IPS-18c (cell line): ENCODE measurements at regions not wholly inside any gene's neighbourhood (a gene's known extent, or its start where the extent isn't known, plus 50 kb on each side); places are given as distances from the start of the nearest gene placed in this dataset.
A peak's percentile ranks its signal among the peaks of the same experiment; 100 is the strongest.
"Not testable (repeated sequence)": the region's sequence is repeated elsewhere in the genome, so short reads cannot be mapped to it uniquely, and the experiment has no call there.

Source experiments
- H3K4me3 ChIP-seq: 2 replicates; pipeline ENCODE4 v1.7.0; 2013; ENCODE audit warnings: low read depth, mild to moderate bottlenecking, low read length, moderate library complexity; ENCODE audit not compliant: insufficient read depth
- H3K9me3 ChIP-seq: one replicate; pipeline ENCODE4 v1.6.1; 2013; ENCODE audit warnings: mild to moderate bottlenecking, low read length, moderate library complexity; ENCODE audit not compliant: control insufficient read depth, insufficient read depth

DNA sequence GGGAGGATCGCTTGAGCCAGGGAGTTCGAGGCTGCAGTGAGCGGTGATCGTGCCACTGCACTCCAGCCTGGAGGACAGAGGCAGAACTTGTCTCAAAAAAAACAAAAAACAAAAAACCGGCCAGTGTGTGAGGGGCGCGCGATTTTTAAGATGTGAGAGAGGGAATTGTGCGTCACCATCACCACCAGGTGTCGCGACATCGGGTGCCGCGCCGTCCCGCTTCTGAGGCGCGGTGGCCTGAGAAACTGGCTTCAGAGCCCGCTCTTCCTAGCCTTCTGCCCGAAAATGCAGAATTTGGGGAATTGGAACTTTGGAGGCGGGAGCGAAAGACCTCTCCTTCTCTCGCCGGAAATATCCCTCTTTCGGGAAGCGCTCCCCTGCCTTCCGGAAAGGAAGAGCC lies 524.8 kb downstream of the KCNJ18 start:
- Histone ChIP-seq H3K4me3 (peak overlapping the region; percentile 34), H3K9me3 (peaks cover 11% of the 10 kb centered on the region)

DNA sequence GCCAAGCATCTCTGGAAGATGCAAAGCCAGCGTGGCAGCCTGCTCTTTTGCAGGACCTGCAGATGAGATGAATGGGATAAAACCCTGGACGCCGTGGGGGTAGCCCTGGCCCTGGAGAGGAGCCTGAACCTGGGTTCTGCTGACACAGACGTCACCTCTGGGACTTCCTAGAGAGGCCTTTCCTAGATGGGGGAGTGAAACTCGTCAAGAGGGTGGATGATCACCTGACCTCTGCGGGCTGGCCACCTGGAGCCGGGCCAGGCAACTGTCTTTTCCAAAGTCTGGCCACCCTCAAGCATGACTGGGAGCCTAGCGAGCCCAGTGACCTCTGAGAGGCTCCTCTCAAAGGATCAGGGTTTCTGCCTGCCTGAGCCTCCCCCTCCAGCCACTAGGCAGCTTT lies 529.0 kb downstream of the KCNJ18 start:
- Histone ChIP-seq H3K9me3 (peaks cover 13% of the 10 kb centered on the region), H3K4me3 (no peak overlapping the region)

DNA sequence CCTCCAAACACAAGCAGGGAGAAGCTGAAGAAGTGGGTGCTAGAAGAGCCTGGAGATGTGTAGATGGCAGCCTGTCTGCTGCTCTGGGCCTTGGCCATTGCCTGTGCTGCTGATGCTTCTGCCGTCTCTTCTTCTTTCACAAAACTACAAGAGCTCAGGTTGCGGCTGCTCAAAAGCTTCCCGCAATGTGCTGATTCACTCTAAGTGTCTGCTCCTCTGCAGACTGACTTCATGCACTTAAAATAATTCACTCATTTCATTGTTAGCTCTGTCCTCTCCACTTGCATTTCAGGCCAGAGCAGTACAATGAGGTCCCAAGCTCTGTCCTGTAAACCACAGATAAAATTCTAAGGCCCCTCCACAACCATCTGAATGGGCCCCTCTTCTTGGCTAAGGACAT lies 534.2 kb downstream of the KCNJ18 start:
- peaks cover 10% of the 10 kb centered on the region for H3K9me3 ChIP-seq
- not testable (repeated sequence) for H3K4me3 ChIP-seq

DNA sequence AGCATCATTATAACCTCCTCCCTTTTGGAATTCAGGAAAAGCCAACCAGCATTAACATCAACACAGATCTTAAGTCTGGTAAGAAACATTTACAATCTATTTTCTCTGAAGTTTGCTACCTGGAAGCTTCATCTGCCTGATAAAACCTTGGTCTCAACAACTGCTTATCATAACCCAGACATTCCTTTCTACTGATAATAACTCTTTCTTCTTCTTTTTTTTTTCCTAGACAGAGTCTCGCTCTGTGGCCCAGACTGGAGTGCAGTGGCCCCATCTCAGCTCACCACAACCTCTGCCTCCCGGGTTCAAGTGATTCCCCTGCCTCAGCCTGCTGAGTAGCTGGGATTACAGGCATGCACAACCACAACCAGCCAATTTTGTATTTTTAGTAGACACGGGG lies 534.6 kb downstream of the KCNJ18 start:
- H3K4me3 ChIP-seq, result not testable (repeated sequence)
- peaks cover 11% of the 10 kb centered on the region for H3K9me3 ChIP-seq

DNA sequence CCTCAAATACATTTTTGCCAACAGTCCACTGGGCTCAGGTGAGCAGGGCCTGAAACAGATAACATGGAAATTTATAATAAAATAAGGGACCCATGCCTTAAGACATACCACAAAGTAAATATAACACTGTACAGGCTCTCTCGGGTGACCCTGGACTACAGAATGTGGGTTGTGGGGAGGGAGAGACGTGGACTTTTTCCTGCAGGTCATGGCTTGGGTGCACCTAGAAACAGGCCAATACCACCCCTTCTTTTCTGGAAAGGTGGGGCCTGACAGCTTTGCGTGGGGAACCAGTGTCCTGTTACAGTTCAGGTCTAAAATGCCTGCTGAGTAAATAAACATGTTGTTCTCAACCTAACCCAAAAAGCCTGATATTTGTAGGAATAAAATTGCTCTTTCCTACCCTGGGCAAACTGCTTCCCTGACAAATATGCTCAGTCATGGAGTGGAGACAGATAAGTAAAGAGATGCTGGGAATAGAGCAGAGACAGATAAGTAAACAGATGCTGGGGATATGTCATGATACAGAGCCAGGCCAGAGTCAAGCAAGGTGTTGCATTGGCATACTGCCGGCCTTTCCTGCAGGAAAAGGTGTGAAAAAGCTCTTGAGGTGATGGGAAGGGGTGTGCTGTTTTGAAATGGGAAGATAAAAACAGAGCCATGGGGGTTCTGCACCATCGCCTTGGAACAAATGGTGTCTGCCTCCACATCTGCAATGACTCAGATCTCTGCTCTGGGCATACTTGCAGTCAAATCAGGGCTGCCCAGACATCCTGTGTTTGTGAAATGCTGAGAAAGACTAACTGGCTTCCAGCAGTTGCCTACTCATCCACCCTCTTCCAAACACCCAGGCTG lies 535.6 kb downstream of the KCNJ18 start:
- peaks cover 13% of the 10 kb centered on the region for H3K9me3 ChIP-seq
- H3K4me3 ChIP-seq, result not testable (repeated sequence)

DNA sequence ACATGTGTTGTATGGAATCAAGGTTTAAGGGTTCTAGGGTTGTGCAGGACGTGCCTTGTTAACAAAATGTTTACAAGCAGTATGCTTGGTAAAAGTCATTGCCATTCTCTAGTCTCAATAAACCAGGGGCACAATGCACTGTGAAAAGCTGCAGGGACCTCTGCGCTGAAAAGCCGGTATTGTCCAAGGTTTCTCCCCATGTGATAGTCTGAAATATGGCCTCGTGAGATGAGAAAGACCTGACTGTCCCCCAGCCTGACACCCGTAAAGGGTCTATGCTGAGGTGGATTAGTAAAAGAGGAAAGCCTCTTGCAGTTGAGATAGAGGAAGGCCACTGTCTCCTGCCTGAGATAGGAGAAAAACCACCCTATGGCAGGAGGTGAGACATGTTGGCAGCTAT lies 537.5 kb downstream of the KCNJ18 start:
- H3K9me3 ChIP-seq, result peaks cover 11% of the 10 kb centered on the region
- H3K4me3 ChIP-seq, result not testable (repeated sequence)

DNA sequence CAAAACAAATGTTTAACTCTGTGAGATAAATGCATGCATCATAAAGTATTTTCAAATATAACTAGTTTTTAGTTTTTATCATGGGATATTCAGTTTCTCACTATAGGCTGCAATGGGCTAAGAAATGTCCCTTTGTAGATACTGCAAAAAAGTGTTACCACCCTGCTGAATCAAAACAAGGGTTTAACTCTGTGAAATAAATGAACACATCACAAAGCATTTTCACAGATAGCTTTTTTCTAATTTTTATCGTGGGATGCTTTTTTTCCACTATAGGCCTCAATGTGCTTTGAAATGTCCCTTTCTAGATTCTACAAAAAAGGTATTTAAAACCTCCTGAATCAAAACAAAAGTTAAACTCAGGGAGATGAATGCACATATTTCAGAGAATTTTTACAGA lies 541.1 kb downstream of the KCNJ18 start:
- Histone ChIP-seq H3K9me3 (peaks cover 6% of the 10 kb centered on the region), H3K4me3 (no peak overlapping the region)

DNA sequence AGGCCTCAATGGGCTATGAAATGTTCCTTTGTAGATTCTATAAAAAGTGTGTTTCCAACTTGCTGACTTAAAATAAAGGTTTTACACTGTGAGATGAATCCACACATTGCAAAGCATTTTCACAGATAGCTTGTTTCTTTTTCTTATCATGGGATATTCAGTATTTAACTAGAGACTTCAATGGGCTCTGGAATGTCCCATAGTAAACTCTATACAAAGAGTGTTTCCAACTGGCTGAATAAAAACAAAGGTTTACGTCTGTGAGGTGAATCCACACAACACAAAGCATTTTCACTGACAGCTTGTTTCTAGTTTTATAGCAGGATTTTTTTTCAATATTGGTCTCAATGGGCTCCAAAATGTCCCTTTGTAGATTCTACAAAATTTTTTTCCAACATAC lies 550.1 kb downstream of the KCNJ18 start:
- H3K9me3 ChIP-seq, result peaks cover 5% of the 10 kb centered on the region

DNA sequence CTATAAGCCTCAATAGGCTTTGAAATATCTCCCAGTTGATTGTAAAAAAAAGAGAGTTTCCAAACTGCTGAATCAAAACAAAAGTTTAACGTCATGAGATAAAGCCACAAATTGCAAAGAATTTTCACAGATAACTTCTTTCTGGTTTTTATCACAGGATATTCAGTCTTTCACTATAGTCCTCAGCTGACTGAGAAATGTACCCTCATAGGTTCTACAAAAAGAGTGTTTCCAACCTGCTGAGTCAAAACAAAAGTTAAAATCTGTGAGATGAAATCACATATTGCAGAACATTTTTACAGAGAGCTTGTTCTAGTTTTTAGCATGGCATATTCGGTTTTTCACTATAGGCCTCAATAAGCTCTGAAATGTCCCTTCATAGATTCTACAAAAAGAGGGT lies 559.2 kb downstream of the KCNJ18 start:
- H3K9me3 ChIP-seq, result no peaks in the 10 kb centered on the region

More for the DNA sequence above, 550.1 kb downstream of the KCNJ18 start:
- H3K4me3 ChIP-seq, result no peak overlapping the region

DNA sequence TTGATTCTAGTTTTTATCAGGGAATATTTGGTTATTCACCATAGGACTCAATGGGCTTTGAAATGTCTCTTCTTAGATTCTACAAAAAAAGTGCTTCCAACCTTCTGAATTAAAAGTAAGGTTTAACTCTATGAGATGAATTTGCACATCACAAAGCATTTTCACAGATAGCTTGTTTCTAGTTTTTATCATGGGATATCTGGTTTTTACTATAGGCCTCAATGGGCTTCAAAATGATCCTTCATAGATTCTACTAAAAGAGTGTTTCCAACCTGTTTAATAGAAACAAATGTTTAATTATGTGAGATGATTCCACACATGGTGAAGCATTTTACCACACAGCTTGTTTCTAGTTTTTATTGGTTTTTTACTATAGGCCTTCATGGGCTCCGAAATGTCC lies 560.7 kb downstream of the KCNJ18 start:
- Histone ChIP-seq H3K9me3 (peaks cover 3% of the 10 kb centered on the region), H3K4me3 (no peak overlapping the region)

More for the DNA sequence above, 559.2 kb downstream of the KCNJ18 start:
- no peak overlapping the region for H3K4me3 ChIP-seq

DNA sequence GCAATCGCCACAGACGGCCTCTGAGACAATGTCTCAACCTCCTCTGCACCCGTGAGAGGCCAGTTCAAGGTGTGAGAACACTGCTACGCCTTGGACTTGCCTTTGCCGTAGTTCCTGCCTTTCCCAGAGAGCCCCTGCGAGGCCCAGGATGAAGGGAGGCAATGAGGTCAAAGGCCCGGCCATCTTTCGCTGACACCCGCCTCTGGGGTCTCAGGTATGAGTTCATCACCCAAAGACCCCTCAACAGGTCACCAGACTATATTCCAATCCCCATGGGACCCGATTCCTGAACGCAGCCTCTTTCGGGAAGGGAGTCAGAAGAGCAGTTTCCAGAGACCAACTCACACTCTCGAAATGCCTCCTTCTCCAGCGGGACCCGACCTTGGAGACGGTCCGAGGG lies 573.5 kb downstream of the KCNJ18 start:
- no peak overlapping the region for H3K4me3 ChIP-seq
- H3K9me3 ChIP-seq, result peaks cover 36% of the 10 kb centered on the region

DNA sequence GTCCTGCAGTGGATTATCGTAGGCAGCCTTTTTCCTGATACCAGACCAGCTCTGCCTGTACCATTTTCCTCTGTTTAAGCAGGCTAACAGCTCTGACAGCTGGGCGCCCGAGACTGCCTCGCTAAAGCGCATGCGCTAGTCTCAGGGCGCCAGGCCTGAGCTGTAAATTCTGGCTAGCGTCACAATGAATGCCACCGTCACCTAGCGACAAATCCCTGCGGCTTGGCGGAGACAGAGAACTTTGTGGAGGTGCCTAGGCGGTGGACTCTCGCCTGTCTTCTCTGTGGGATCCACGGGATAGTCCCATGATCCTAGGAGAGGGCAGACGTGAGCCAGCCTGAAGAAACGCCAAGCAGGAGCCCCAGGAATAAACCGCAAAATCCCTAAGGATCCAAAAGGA lies 573.9 kb downstream of the KCNJ18 start:
- Histone ChIP-seq H3K4me3 (no peak overlapping the region), H3K9me3 (peaks cover 37% of the 10 kb centered on the region)

DNA sequence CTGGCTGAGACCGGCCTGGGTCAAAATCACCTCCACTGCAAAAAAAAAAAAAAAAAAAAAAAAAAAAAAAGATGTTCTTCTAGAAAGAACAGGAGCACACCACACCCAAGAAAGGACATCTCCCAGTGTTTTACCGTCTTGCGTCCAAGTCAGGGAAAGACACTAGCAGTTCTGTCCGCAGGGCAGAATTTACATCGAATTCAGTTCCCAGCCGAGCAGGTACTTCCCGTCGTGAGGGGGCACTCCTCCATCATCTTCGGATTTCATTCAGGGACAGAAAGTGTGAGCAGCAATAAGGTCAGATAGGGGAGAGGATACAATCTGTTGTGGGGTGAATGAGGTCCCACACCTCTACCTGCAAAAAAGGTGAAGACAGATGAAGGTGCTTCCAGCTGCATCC lies 574.7 kb downstream of the KCNJ18 start:
- peaks cover 37% of the 10 kb centered on the region for H3K9me3 ChIP-seq
- H3K4me3 ChIP-seq, result no peak overlapping the region

DNA sequence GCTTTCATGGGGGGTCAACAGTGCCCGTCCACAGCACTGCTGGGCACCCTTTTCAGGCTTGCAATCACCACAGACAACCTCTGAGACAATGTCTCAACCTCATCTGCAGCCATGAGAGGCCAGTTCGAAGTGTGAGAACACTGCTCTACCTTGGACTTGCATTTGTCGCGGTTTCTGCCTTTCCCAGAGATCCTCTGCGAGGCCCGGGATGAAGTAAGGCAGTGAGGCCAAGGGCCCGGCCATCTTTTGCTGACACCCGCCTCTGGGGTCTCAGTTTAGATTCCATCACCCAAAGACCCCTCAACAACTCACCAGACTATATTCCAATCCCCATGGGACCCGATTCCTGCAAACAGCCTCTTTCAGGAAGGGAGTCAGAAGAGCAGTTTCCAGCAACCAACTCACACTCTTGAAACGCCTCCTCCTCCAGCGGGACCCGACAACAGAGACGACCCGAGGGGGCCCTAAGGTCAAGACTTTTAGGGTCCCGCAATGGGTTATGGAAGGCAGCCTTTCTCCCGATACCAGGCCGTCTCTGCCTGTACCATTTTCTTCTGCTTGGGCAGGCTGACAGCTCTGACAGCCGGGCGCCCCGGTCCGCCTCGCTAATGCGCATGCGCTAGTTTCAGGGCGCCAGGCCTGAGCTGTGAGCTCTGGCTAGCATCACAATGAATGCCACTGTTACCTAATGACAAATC lies 576.0 kb downstream of the KCNJ18 start:
- H3K9me3 ChIP-seq, result peaks cover 40% of the 10 kb centered on the region
- no peak overlapping the region; the same call in 1 of the 2 replicates for H3K4me3 ChIP-seq

DNA sequence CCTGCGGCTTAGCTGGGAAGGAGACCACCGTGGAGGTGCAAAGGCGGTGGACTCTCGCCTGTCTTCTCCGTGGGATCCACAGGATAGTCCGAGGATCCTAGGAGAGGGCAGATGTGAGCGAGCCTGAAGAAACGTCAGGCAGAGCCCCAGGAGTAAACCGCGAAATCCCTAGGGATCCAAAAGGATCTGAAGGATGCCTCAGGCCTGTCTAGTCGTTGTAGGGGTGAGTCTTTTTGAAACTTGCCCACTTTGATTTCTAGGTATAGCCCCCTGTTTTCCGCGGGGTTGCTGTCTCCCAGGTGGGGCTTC lies 576.5 kb downstream of the KCNJ18 start:
- H3K9me3 ChIP-seq, result peaks cover 40% of the 10 kb centered on the region
- no peak overlapping the region for H3K4me3 ChIP-seq

DNA sequence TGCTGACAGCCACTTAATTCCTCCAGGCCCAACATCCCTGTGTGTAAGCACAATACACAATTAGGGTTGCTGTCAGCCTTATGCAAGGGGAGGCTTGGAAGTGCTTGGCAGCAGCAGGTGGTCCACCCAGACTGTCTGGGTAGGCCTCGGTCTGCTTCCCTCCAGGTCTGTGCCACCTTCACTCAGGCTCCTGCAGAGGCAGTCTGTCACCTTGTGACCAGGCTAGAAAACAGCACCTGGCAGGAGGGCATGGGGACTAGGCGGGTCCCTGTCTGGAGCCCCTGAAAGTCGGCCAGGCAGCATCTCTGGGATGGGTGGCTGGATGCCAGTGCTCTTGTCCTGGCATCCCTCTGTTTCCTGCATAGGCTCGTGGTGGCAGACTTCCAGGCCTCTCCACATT lies 578.1 kb downstream of the KCNJ18 start:
- no peak overlapping the region for H3K4me3 ChIP-seq
- H3K9me3 ChIP-seq, result peaks cover 36% of the 10 kb centered on the region

DNA sequence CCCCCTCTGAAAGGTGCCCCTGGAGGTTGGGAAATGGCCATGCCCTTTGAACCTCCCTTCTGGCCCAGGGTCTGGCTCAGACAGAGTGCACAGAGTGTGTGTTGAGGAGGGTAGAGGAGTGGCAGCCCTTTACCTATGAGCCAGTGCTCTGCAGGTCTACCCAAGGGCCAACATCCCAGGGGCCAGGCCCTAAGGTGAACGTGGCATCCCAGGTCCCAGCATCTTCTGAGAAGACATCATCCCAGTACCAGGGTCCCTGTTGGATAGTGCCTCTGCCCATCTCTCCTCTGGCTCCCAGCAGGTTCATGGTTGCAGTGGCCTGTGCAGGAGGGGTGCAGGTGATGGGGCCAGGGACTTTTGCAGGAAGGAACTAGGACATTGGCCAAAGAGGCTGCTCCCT lies 578.5 kb downstream of the KCNJ18 start:
- peaks cover 32% of the 10 kb centered on the region for H3K9me3 ChIP-seq
- H3K4me3 ChIP-seq, result not testable (repeated sequence)

DNA sequence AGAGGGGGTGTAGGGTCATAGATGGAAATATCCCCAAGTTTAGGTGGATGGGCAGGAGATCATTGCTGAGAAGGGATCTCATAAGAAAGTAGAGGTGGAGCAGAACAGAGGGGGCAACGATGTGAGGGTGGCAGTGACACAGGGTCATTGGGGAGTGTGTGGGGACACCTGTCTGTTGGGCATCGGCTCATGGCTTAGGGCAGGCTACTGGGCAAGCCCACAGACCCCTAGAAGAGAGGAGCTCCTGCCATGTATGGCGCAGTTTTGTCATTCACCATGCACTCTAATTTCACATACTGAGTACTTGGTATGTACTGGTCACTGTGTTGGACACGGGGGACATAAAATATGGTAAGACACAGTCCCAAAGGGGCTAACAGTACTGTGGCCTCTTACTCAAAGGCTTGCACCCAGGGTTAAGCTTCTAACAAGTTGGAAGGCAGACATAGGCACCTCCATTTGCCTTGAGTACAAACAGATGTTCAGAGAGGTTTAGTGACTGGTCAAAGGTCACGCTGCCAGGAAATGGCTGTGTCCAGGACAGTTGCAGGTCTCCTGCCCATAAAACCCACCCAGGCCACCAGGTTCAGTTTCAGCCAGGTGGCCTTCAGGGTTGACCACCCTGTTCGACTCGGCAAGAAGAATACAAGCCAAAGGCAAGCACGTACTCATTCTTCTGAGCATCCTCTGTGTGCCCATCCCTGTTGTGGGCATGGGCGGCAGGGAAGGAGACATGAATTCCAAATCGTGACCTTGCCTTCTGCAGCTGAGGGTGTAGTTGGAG lies 580.2 kb downstream of the KCNJ18 start:
- no peak overlapping the region for H3K4me3 ChIP-seq
- H3K9me3 ChIP-seq, result peaks cover 23% of the 10 kb centered on the region
